ENCODE measurements at regions not wholly inside any gene's neighbourhood (a gene's known extent, or its start where the extent isn't known, plus 50 kb on each side); places are given as distances from the start of the nearest gene placed in this dataset.

GRCh38 chr13:105465251-105465650 is 1070.2 kb downstream of the EFNB2 start:
- Histone ChIP-seq H3K9me3 (no peaks in the 10 kb centered on the region), H3K27ac (no peak overlapping the region), H3K27me3 (no peaks in the 10 kb centered on the region), H3K4me1 (no peaks in the 10 kb centered on the region), H3K36me3 (no peaks in the 10 kb centered on the region), H3K4me3 (no peak overlapping the region)
- TF ChIP-seq, protein P1, sequence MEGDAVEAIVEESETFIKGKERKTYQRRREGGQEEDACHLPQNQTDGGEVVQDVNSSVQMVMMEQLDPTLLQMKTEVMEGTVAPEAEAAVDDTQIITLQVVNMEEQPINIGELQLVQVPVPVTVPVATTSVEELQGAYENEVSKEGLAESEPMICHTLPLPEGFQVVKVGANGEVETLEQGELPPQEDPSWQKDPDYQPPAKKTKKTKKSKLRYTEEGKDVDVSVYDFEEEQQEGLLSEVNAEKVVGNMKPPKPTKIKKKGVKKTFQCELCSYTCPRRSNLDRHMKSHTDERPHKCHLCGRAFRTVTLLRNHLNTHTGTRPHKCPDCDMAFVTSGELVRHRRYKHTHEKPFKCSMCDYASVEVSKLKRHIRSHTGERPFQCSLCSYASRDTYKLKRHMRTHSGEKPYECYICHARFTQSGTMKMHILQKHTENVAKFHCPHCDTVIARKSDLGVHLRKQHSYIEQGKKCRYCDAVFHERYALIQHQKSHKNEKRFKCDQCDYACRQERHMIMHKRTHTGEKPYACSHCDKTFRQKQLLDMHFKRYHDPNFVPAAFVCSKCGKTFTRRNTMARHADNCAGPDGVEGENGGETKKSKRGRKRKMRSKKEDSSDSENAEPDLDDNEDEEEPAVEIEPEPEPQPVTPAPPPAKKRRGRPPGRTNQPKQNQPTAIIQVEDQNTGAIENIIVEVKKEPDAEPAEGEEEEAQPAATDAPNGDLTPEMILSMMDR (IDR thresholded peaks at IDR 0.05), result no peak
- intact Hi-C loops (cut with DNase I), result loop anchor here in 1 of 10 donors (2.0 kb wide), 1 partner anchor 46 kb away; no protein-coding TSS in a partner anchor
- no peak for DNase-seq
- no peak for ATAC-seq

- WGBS, 2 donors, result 94 to 100% methylated on average over 1 of the region's 1 CpG
- DNase-seq (no peak), ATAC-seq (no peak)
- no peaks in the 10 kb centered on the region for H3K4me1 ChIP-seq
- intact Hi-C loops (cut with DNase I), result loop anchor here in 1 of 10 donors (2.0 kb wide), 1 partner anchor 47 kb away; no protein-coding TSS in a partner anchor
- no peaks in the 10 kb centered on the region for H3K9me3 ChIP-seq
- TF ChIP-seq, protein P1 (IDR thresholded peaks at IDR 0.05), result no peak
- no peaks in the 10 kb centered on the region for H3K36me3 ChIP-seq
- no peak overlapping the region for H3K4me3 ChIP-seq
- H3K27me3 ChIP-seq, result no peaks in the 10 kb centered on the region
- no peak overlapping the region for H3K27ac ChIP-seq
These were observed 1071.2 kb downstream of the EFNB2 start for GRCh38 chr13:105464249-105464648.

GRCh38 chr13:105463011-105463501 is 1072.4 kb downstream of the EFNB2 start:
- H3K4me3 ChIP-seq, result no peak overlapping the region
- TF ChIP-seq, protein P1 (IDR thresholded peaks at IDR 0.05), result no peak
- DNase-seq (no peak), ATAC-seq (no peak)
- H3K9me3 ChIP-seq, result no peaks in the 10 kb centered on the region
- H3K36me3 ChIP-seq, result no peaks in the 10 kb centered on the region
- H3K27ac ChIP-seq, result no peak overlapping the region
- no peaks in the 10 kb centered on the region for H3K4me1 ChIP-seq
- no peaks in the 10 kb centered on the region for H3K27me3 ChIP-seq
- intact Hi-C loops (cut with DNase I), result no loop called here
- WGBS, 2 donors, result 47 to 52% methylated on average over 2 of the region's 2 CpGs

- no peaks in the 10 kb centered on the region for H3K36me3 ChIP-seq
- H3K9me3 ChIP-seq, result no peaks in the 10 kb centered on the region
- no peak for DNase-seq
- no peak overlapping the region for H3K4me3 ChIP-seq
- intact Hi-C loops (cut with DNase I), result no loop called here
- WGBS, 2 donors, result 80 to 81% methylated on average over 5 of the region's 5 CpGs
- no peaks in the 10 kb centered on the region for H3K27me3 ChIP-seq
- TF ChIP-seq, protein P1 (IDR thresholded peaks at IDR 0.05), result no peak
- no peak overlapping the region for H3K27ac ChIP-seq
- ATAC-seq, result no peak
- H3K4me1 ChIP-seq, result no peaks in the 10 kb centered on the region
These were observed 1073.4 kb downstream of the EFNB2 start for GRCh38 chr13:105462098-105462497.
